Ovary (tissue), 7 donors: ENCODE measurements at regions not wholly inside any gene's neighbourhood (a gene's known extent, or its start where the extent isn't known, plus 50 kb on each side); places are given as distances from the start of the nearest gene placed in this dataset.

Experiments
- DNase-seq, 5 donors: peaks; one replicate each; pipeline ENCODE4 v3.0.0-alpha.2; 2019 to 2020
- H3K27ac ChIP-seq, 2 donors: fragments of 200-600 bp; one replicate each; pipeline versions ENCODE4 v1.5.1 to v1.8.0; 2019 to 2022
- H3K27me3 ChIP-seq: fragments of 200-600 bp; one replicate; pipeline ENCODE4 v1.8.0; 2022
- H3K36me3 ChIP-seq: fragments of 200-600 bp; sonication (generic); one replicate; pipeline ENCODE4 v1.5.1; 2019
- H3K4me1 ChIP-seq: one replicate; pipeline ENCODE4 v1.8.1; 2013; ENCODE audit warnings: mild to moderate bottlenecking, moderate library complexity; ENCODE audit not compliant: insufficient read depth
- H3K4me3 ChIP-seq: fragments of 200-600 bp; sonication (generic); one replicate; pipeline ENCODE4 v1.5.1; 2017
- H3K9me3 ChIP-seq, 2 donors: fragments of 200-600 bp in 1 of 2; sonication (generic) in 1 of 2; one replicate each; pipeline versions ENCODE4 v1.5.1 to v1.8.1; 2013 to 2019; ENCODE audit warnings: mild to moderate bottlenecking in 1 of 2, moderate library complexity in 1 of 2
- EP300 ChIP-seq: sonication (generic); formaldehyde crosslinking; IDR thresholded peaks from one replicate; pipeline ENCODE4 v1.6.1; 2017; ENCODE audit warnings: antibody characterized with exemption
- POLR2A ChIP-seq: fragments of 450-650 bp; IDR thresholded peaks from one replicate; pipeline ENCODE4 v1.6.1; 2017; ENCODE audit warnings: antibody characterized with exemption, mild to moderate bottlenecking, moderate library complexity
- WGBS, 3 donors: extraction: QIAGEN DNeasy Blood & Tissue Kit in 1 of 3; methylation state at CpG; one replicate each; pipeline versions ENCODE4 v1.1.5 to v1.1.7; 2013 to 2017; 5-methylcytosine and 5-hydroxymethylcytosine counted together
- intact Hi-C, 4 donors: fragments of 100-400 bp; cut with DNase I; formaldehyde crosslinking; loops; one replicate each; pipeline versions ENCODE4 v1.11.0 to v1.15.1; 2022 to 2023
- TF ChIP-seq, protein P1 (sequence below), 3 donors: fragments of 450-650 bp in 2 of 3; fragments of 200-600 bp in 1 of 3; IDR thresholded peaks; one replicate each; pipeline versions ENCODE4 v1.5.1 to v1.8.0; 2016 to 2022; ENCODE audit warnings: antibody characterized with exemption in 3 of 3, mild to moderate bottlenecking in 1 of 3
- donor health status: DM: no; HTN: no; CAD: no; lungs with moderate emphysema.
- donor health status: DM: no; HTN: no; CAD: no.
- donor health status: Bipolar disorder and iron deficiency.
- donor health status: DM: no; HTN: no; CAD: no.
- donor health status: DM: yes; HTN: yes; CAD: no.

DNA sequence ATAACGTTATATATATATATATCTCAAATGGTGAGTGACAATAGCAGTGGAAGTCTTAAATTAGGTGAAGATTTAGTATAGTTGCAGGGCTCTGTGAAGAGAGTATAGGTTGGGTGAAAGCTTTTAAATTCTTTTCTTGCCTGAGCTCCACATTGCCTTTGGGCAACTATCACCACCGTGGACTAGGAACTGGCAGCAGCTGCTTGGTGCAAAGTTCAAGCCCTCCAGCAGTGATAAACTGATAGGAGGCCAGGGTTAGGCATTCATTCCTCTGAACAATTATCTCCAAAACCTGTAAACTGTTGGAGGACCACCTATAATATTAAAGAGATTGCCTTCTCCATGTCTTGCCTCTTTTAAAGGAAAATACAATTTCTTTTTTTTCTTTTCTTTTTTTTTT, 91.2 kb upstream of the ATXN7L3B start:
- WGBS, 3 donors: 76 to 80% (median 79%) methylated on average over 2 of the region's 2 CpGs

GRCh38 chr12:74449872-74450271, 87.8 kb upstream of the ATXN7L3B start:
- H3K36me3 ChIP-seq: no peaks in the 10 kb centered on the region
- 60 to 84% (median 75%) methylated on average over 2 of the region's 2 CpGs for WGBS, 3 donors
- TF ChIP-seq EP300 (no peak), POLR2A (no peak)
- TF ChIP-seq, protein P1, sequence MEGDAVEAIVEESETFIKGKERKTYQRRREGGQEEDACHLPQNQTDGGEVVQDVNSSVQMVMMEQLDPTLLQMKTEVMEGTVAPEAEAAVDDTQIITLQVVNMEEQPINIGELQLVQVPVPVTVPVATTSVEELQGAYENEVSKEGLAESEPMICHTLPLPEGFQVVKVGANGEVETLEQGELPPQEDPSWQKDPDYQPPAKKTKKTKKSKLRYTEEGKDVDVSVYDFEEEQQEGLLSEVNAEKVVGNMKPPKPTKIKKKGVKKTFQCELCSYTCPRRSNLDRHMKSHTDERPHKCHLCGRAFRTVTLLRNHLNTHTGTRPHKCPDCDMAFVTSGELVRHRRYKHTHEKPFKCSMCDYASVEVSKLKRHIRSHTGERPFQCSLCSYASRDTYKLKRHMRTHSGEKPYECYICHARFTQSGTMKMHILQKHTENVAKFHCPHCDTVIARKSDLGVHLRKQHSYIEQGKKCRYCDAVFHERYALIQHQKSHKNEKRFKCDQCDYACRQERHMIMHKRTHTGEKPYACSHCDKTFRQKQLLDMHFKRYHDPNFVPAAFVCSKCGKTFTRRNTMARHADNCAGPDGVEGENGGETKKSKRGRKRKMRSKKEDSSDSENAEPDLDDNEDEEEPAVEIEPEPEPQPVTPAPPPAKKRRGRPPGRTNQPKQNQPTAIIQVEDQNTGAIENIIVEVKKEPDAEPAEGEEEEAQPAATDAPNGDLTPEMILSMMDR (IDR thresholded peaks at IDR 0.05): no peak
- H3K27ac ChIP-seq: no peak overlapping the region
- H3K9me3 ChIP-seq: no peaks in the 10 kb centered on the region
- H3K4me1 ChIP-seq: no peaks in the 10 kb centered on the region
- no peak for DNase-seq
- intact Hi-C loops: no loop called here
- no peaks in the 10 kb centered on the region for H3K27me3 ChIP-seq
- H3K4me3 ChIP-seq: no peak overlapping the region

More for the DNA sequence above, 91.2 kb upstream of the ATXN7L3B start:
- Histone ChIP-seq H3K27me3 (no peaks in the 10 kb centered on the region), H3K36me3 (no peaks in the 10 kb centered on the region), H3K4me3 (no peak overlapping the region), H3K27ac (no peak overlapping the region), H3K9me3 (no peaks in the 10 kb centered on the region), H3K4me1 (no peaks in the 10 kb centered on the region)
- DNase-seq: no peak
- TF ChIP-seq POLR2A (no peak), EP300 (no peak)
- TF ChIP-seq, protein P1 (IDR thresholded peaks at IDR 0.05): no peak
- intact Hi-C loops: no loop called here

GRCh38 chr12:74454109-74454508, 83.5 kb upstream of the ATXN7L3B start:
- 85 to 95% (median 92%) methylated on average over 1 of the region's 1 CpG for WGBS, 3 donors
- H3K4me3 ChIP-seq: no peak overlapping the region
- H3K4me1 ChIP-seq: no peaks in the 10 kb centered on the region
- no peak overlapping the region for H3K27ac ChIP-seq
- H3K36me3 ChIP-seq: no peaks in the 10 kb centered on the region
- DNase-seq: no peak
- no peaks in the 10 kb centered on the region for H3K27me3 ChIP-seq
- H3K9me3 ChIP-seq: no peaks in the 10 kb centered on the region
- no peak for TF ChIP-seq POLR2A
- TF ChIP-seq, protein P1 (IDR thresholded peaks at IDR 0.05): no peak
- no peak for TF ChIP-seq EP300
- intact Hi-C loops: no loop called here

- Histone ChIP-seq H3K9me3 (no peaks in the 10 kb centered on the region), H3K36me3 (no peaks in the 10 kb centered on the region), H3K4me1 (no peaks in the 10 kb centered on the region), H3K4me3 (no peak overlapping the region), H3K27me3 (no peaks in the 10 kb centered on the region), H3K27ac (no peak overlapping the region)
- intact Hi-C loops: no loop called here
- WGBS, 3 donors: 88 to 90% (median 89%) methylated on average over 3 of the region's 3 CpGs
- DNase-seq: no peak
- TF ChIP-seq, protein P1 (IDR thresholded peaks at IDR 0.05): no peak
- no peak for TF ChIP-seq EP300
Measured at GRCh38 chr12:74455429-74455828, 82.2 kb upstream of the ATXN7L3B start.

GRCh38 chr12:74456431-74456830, 81.2 kb upstream of the ATXN7L3B start:
- 29 to 43% (median 39%) methylated on average over 3 of the region's 3 CpGs for WGBS, 3 donors
- no peaks in the 10 kb centered on the region for H3K36me3 ChIP-seq
- H3K9me3 ChIP-seq: no peaks in the 10 kb centered on the region
- DNase-seq: no peak
- no peak overlapping the region for H3K4me3 ChIP-seq
- H3K27me3 ChIP-seq: no peaks in the 10 kb centered on the region
- no peak for TF ChIP-seq POLR2A
- TF ChIP-seq, protein P1 (IDR thresholded peaks at IDR 0.05): no peak
- no peak for TF ChIP-seq EP300
- H3K4me1 ChIP-seq: no peaks in the 10 kb centered on the region
- no peak overlapping the region for H3K27ac ChIP-seq
- intact Hi-C loops: no loop called here
